ENCODE measurements at regions not wholly inside any gene's neighbourhood (a gene's known extent, or its start where the extent isn't known, plus 50 kb on each side); places are given as distances from the start of the nearest gene placed in this dataset.

GRCh38 chr7:11235491-11235890, 261.8 kb downstream of the PHF14 start:
- Histone ChIP-seq H3K36me3 (ENCODE audit: control insufficient read depth, insufficient read depth, low read length) (no peaks in the 10 kb centered on the region), H3K9me3 (ENCODE audit: control insufficient read depth, low read length) (no peaks in the 10 kb centered on the region), H3K27ac (ENCODE audit: low read depth, low read length) (no peak overlapping the region), H3K27me3 (ENCODE audit: control insufficient read depth, insufficient read depth, low read length, poor library complexity, severe bottlenecking) (no peaks in the 10 kb centered on the region), H3K4me3 (ENCODE audit: low read length) (peak overlapping the region; percentile 69), H3K4me1 (ENCODE audit: control insufficient read depth, insufficient read depth, low read length) (peaks cover 29% of the 10 kb centered on the region), H3K9ac (ENCODE audit: extremely low read depth, low read length, poor library complexity, severe bottlenecking) (no peak overlapping the region)
- peak; percentile 67 for DNase-seq
- Mint-ChIP-seq H3K27me3 (ENCODE audit: insufficient read depth) (no peaks in the 10 kb centered on the region), H3K27ac (no peak overlapping the region), H3K9me3 (no peaks in the 10 kb centered on the region), H3K4me1 (peaks cover 62% of the 10 kb centered on the region), H3K4me3 (peak overlapping the region; percentile 2), H3K36me3 (ENCODE audit: low read depth) (no peaks in the 10 kb centered on the region)
- no peak for TF ChIP-seq CTCF (conservative IDR thresholded peaks at IDR 0.05)
- 64 to 82% methylated on average over 6 to 8 of the region's 8 CpGs for WGBS, 2 experiments (ENCODE audit: insufficient coverage in 1 of 2, insufficient read length in 1 of 2)

- no peaks in the 10 kb centered on the region for H3K9me3 Mint-ChIP-seq
- peaks cover 54% of the 10 kb centered on the region for H3K4me1 Mint-ChIP-seq
- DNase-seq = no peak
- H3K4me3 Mint-ChIP-seq = no peak overlapping the region
- TF ChIP-seq CTCF (conservative IDR thresholded peaks at IDR 0.05) = no peak
- Histone ChIP-seq H3K36me3 (ENCODE audit: control insufficient read depth, insufficient read depth, low read length) (no peaks in the 10 kb centered on the region), H3K4me3 (ENCODE audit: low read length) (peak overlapping the region; percentile 69), H3K27ac (ENCODE audit: low read depth, low read length) (no peak overlapping the region), H3K9me3 (ENCODE audit: control insufficient read depth, low read length) (no peaks in the 10 kb centered on the region), H3K27me3 (ENCODE audit: control insufficient read depth, insufficient read depth, low read length, poor library complexity, severe bottlenecking) (no peaks in the 10 kb centered on the region), H3K9ac (ENCODE audit: extremely low read depth, low read length, poor library complexity, severe bottlenecking) (no peak overlapping the region), H3K4me1 (ENCODE audit: control insufficient read depth, insufficient read depth, low read length) (peaks cover 23% of the 10 kb centered on the region)
- no peaks in the 10 kb centered on the region for H3K27me3 Mint-ChIP-seq (ENCODE audit: insufficient read depth)
- H3K36me3 Mint-ChIP-seq (ENCODE audit: low read depth) = no peaks in the 10 kb centered on the region
- WGBS, 2 experiments (ENCODE audit: insufficient coverage in 1 of 2, insufficient read length in 1 of 2) = 90 to 91% methylated on average over 1 to 2 of the region's 3 CpGs
- no peak overlapping the region for H3K27ac Mint-ChIP-seq
Measured at GRCh38 chr7:11236680-11237079, 263.0 kb downstream of the PHF14 start.

GRCh38 chr7:11237742-11238141, 264.1 kb downstream of the PHF14 start:
- no peak overlapping the region for H3K27ac Mint-ChIP-seq
- H3K4me3 Mint-ChIP-seq = peak overlapping the region; percentile 14

More at GRCh38 chr7:11237742-11238141, 264.1 kb downstream of the PHF14 start:
- no peak for TF ChIP-seq CTCF (conservative IDR thresholded peaks at IDR 0.05)
- Histone ChIP-seq H3K9me3 (ENCODE audit: control insufficient read depth, low read length) (no peaks in the 10 kb centered on the region), H3K4me1 (ENCODE audit: control insufficient read depth, insufficient read depth, low read length) (peaks cover 21% of the 10 kb centered on the region), H3K27ac (ENCODE audit: low read depth, low read length) (no peak overlapping the region), H3K36me3 (ENCODE audit: control insufficient read depth, insufficient read depth, low read length) (no peaks in the 10 kb centered on the region), H3K9ac (ENCODE audit: extremely low read depth, low read length, poor library complexity, severe bottlenecking) (no peak overlapping the region), H3K4me3 (ENCODE audit: low read length) (peak overlapping the region; percentile 69), H3K27me3 (ENCODE audit: control insufficient read depth, insufficient read depth, low read length, poor library complexity, severe bottlenecking) (no peaks in the 10 kb centered on the region)
- H3K9me3 Mint-ChIP-seq = no peaks in the 10 kb centered on the region
- WGBS, 2 experiments (ENCODE audit: insufficient coverage in 1 of 2, insufficient read length in 1 of 2) = 65 to 82% methylated on average over 7 of the region's 7 CpGs
- DNase-seq = peak; percentile 51
- no peaks in the 10 kb centered on the region for H3K27me3 Mint-ChIP-seq (ENCODE audit: insufficient read depth)
- H3K36me3 Mint-ChIP-seq (ENCODE audit: low read depth) = no peaks in the 10 kb centered on the region
- H3K4me1 Mint-ChIP-seq = peaks cover 44% of the 10 kb centered on the region

Measured in endodermal cell (in vitro differentiated cells).